Activated CD8-positive, alpha-beta memory T cell treated with anti-CD3 and anti-CD28 coated beads for 36 hours (primary cell): ENCODE measurements at regions not wholly inside any gene's neighbourhood (a gene's known extent, or its start where the extent isn't known, plus 50 kb on each side); places are given as distances from the start of the nearest gene placed in this dataset.
"Not testable (repeated sequence)": the region's sequence is repeated elsewhere in the genome, so short reads cannot be mapped to it uniquely, and the experiment has no call there.

Experiments used
- CTCF ChIA-PET: fragments of 350-600 bp; sonication (Branson Sonifier 250); formaldehyde crosslinking; loops from one replicate; lab custom pipeline; 2021; ENCODE audit warnings: antibody characterized with exemption; lab: Charles Lee
- POLR2A ChIA-PET: fragments of 350-600 bp; sonication (Branson Sonifier 250); formaldehyde crosslinking; loops from one replicate; lab custom pipeline; 2021; ENCODE audit warnings: antibody characterized with exemption; lab: Charles Lee

DNA sequence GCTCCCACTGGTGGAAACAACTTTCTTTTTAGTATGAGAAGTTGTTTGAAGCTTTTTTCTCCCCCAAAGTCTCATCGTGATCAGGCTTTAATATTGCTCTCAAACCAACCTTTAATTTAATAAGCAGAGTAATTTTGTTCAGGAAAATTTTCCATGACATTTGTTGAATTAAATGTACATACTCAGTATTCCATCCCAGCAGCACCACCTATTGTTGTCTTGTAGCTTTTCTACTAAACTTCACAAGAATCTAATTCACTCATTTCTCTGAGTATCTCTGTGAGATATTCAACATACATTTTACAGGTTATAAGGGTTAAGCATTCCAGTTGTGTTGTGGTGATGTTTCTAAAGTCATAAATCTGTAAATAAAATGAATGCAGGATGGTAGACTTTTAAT lies 218.3 kb upstream of the HAND2 start:
- POLR2A ChIA-PET, result no interaction called here
- CTCF ChIA-PET, result no interaction called here

DNA sequence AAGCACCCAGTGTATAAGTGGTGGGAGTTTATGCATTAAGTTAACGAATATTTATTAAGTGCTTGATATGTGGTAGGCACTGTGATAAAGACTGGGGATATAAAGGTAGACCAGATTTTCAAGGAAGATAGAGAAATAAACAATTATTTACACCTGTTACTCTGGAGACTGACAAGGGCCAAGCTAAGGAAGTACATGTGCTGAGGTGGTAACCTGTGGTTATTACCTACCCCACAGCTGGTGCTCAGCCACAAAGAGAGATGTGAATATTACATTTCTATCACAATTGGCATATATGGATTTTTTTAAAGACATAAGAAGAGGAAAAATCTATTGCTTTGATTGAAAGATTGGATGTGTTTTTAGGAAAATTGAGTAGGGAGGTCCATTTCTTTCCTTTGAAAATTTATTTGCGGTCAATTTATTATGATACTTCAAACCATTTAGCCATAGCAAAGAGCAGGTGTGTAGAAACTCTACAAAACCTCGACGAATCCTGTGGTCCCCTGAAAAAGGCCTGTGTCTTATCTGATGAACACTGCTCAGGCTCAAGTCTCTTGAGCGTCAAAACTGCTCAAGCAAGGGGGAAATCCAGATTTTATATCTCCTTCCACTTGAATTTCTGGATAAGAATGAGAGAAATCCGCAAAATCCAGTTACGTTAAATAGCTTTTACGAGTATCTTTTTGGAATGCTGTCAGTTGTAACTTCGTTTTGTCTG lies 217.7 kb upstream of the HAND2 start:
- ChIA-PET POLR2A (no interaction called here), CTCF (no interaction called here)

DNA sequence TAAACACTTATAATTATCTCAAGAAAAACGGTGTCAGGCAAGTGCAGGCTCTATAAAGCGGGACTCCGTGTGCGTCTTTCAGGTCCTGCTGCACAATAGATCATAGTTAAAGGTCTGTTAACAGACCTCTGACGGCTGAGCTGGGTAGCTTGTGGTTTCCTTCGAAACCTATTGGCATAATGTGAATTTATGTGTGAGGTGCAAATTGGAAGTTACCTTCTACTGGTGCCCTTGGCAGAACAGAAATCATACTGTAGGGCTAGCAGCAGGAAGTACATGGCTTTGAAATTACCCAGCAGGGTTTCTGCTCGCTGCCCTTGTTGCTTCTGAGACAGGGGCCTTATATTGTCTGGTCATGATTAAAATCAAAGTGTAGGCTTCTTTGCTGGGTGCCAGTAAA lies 216.4 kb upstream of the HAND2 start:
- POLR2A ChIA-PET, result no interaction called here
- CTCF ChIA-PET, result no interaction called here

DNA sequence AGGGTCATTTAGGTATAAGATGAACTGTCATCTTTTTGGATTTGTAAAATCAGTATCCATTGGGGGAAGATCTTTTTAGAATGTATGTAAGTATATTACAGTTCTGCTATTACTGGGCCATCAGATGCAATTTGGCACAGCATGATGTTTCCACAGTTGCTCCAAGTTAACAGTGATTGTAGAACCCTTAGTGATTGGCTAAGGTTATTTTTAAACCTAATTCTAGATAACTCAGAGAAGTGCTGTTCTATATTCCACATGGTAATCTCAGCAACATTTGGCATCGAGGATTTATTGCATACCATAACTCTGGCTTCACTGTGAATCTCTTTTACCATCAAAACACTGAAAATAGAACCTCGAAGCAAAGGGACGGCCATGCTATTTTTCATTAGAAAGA lies 215.7 kb upstream of the HAND2 start:
- CTCF ChIA-PET, result no interaction called here
- POLR2A ChIA-PET, result no interaction called here

DNA sequence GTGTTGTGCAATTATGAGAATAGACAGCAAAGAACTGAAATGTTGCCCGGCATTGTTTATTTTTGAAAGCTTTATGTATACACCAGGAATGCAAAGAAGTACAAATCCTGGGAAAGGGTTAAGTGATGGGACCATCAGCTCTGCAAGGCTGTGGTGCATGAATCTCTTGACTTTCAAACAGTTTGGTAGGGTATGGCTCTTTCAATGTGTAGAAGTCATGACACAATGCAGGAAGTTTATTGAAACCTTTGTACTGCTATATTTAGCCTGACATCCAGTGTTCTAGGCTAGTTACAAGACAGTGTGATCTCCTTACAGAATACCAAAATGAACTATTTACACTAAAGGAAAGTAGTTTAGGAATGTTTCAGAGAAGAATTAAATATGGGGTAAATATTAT lies 206.8 kb upstream of the HAND2 start:
- CTCF ChIA-PET, result no interaction called here
- POLR2A ChIA-PET, result no interaction called here

DNA sequence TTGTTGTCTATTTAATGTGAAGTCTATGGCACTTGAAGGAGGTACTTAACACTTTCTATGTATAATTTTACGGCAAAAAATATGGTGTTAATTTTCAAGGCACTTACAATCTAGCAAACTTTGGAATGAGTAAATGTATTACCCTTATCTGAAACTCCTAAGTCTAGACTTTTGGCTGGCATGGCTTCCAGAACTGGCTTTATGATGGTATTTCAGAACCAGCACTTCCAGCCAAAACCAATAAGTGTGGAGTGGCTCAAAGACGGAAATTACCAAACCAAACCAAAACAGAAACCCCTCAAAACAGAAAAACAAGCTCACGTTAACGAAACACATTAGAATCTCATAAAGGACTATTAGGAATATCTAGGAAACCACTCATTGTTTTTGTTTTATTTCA lies 205.6 kb upstream of the HAND2 start:
- ChIA-PET POLR2A (no interaction called here), CTCF (no interaction called here)

DNA sequence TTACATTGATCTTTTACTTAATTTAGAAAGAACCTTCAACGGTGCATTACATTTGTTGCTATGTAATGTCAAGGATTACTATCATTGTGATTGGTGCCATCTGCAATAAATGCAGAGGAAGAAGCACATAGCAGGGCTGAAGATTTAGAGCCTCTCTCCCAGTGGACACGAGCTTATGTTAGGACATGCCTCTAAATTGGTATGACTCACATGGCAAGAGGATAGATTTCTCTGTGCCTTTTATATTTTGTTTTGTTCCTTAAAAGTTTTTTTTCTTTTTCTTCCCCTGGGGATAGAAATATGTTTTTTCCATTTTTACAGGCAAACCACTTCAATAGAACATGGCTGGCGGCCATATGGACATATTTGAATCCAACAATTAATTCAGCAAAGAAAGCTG lies 205.0 kb upstream of the HAND2 start:
- CTCF ChIA-PET, result no interaction called here
- POLR2A ChIA-PET, result no interaction called here

DNA sequence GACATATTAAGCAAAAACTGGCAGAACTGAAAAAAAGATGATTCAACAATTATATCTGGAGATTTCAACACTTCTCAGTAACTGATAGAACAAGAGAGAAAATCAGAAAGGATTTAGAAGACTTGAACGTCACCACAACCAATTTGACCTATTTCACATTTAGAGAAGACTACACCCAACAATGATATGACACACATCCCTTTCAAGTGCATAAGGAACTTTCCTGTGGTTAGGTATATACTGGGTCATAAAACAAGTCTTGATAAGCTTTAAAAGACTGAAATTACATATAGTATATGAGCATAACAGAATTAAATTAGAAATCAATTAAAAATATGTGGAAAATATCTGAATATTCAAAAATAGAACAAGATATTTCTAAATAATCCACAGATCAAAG lies 201.2 kb upstream of the HAND2 start:
- POLR2A ChIA-PET, result no interaction called here
- CTCF ChIA-PET, result no interaction called here

DNA sequence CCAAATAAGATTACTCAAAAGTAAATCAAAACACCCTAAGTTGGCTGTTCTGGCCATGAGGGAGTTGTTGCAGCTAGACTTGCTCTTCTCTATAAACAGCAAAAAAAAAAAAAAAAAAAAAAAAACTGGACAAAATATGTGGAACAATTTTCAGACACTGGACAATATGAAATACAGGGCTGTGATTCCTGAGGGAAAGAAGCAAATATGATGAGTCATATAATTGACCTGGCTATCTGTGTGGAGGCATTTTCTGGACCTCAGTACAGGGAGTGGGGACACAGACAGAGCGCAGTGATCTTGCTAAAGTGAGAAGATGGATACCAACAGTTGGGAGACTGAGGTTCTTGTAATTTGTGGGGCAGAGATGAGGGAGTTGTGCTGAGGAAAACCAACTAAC lies 192.0 kb upstream of the HAND2 start:
- ChIA-PET CTCF (no interaction called here), POLR2A (no interaction called here)

DNA sequence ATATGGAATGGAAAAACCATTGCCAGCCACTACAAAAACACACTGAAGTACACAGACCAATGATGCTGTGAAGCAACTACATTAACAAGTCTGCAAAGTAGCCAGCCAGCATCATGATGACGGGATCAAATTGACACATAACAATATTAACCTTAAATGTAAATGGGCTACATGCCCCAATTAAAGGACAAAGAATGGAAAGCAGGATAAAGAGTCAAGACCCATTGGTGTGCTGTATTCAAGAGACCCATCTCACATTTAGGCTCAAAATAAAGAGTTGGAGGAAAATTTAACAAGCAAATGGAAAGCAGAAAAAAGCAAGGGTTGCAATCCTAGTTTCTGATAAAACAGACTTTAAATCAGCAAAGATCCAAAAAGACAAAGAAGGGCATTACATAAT lies 188.5 kb upstream of the HAND2 start:
- CTCF ChIA-PET, POLR2A ChIA-PET: not testable (repeated sequence)

DNA sequence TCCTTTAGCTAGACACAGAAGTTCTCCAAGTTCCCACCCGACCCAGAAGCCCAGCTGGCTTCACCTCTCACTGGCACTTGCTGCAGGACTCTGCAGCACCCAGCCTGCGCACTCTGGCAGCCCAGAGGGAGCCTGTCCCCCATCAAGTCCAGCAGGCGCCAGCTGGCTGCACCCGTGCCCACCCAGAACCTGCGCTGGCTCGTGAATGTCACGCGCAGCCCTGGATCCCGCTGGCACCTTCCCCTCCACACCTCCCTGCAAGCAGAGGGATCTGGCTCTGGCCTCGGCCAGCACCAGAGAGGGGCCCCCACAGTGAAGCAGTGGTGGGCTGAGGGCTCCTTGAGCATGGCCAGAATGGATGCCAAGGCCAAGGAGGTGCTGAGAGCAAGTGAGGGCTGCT lies 187.6 kb upstream of the HAND2 start:
- ChIA-PET CTCF (no interaction called here), POLR2A (no interaction called here)

DNA sequence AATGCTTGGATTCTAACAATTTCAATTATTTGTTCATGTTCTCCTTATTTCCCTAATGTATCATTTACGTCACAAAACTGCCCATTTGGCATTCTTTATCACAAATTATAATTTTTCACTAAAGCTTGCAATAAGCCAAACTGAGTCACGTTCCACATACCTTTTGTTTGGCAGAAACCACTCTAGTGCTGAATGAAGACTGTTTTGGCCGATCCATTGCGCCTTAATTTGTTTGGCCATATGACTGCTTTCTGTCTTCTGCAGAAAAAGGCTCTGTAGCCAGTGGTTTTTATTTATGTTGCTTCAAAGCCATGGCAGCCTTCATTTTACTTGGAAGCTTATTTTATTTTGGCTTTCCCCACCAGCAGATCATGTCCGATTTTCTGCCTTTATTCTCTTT lies 184.4 kb upstream of the HAND2 start:
- ChIA-PET CTCF (no interaction called here), POLR2A (no interaction called here)

DNA sequence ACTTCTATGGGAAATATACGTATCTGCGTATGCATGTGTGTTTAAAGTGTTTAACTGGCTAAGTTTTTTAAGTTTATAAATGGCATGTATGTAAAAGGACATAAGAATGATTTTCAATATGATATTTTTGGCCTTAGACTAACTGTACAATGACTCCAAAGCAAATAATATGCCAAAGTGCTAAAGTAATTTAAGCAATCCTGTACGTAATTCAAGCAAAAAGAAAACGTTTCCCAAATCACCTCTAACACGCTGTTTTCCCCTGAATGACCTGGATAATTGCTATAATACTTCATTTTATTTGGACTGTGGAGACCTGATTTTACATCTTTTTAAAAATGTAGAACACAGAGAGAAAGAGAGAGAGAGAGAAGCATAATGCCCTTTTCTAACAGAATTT lies 183.0 kb upstream of the HAND2 start:
- POLR2A ChIA-PET, result no interaction called here
- CTCF ChIA-PET, result no interaction called here

DNA sequence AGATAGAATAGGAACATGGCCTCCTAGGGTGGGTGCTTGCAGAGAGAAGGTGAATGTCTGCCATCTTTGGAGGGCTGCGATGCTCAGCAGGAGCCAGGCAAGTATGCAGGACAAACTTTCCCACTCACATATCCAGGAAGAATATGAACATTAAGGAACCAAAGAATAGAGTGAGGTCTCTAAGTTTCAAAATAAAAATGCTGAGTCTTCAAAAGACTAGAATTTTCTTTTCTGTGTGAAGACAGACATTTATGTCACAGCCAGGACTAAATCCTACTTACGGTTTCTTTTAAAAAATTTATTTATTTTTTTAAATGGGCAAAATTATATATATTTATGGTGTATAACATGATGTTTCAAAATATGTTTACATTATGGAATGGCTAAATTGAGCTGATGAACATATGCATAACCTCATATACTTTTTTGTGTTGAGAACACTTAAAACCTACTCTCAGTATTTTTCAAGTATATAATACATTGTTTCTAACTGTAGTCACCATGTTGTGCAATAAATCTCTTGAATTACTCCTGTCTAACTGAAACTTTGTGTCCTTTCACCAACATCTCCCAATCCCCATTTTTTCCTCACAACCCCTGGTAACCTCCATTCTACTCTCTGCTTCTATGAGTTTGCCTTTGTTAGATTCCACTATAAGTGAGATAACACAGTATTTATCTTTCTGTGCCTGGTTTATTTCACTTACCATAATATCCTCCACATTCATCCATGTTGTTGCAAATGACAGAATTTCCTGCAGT lies 177.8 kb upstream of the HAND2 start:
- ChIA-PET POLR2A (no interaction called here), CTCF (no interaction called here)

DNA sequence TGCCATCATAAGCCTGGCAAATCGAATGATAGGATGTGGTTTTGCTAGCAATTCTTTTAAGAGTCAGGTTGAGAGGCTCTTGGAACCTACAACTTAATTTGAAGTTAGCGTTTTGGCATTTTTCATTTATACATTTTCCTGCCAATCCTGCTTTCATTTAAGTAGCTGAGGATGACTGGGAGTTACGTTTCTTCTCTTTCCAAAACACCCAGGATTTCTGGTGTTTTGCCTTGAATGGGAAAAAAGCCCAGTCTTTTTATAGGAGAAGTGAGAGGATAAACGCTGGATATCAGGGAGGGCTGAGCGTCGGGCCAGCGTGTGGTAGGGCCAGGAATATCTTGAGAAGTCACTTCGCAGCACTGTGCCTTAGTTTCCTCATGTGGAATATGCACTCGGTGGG lies 174.2 kb upstream of the HAND2 start:
- CTCF ChIA-PET, result no interaction called here
- POLR2A ChIA-PET, result no interaction called here

DNA sequence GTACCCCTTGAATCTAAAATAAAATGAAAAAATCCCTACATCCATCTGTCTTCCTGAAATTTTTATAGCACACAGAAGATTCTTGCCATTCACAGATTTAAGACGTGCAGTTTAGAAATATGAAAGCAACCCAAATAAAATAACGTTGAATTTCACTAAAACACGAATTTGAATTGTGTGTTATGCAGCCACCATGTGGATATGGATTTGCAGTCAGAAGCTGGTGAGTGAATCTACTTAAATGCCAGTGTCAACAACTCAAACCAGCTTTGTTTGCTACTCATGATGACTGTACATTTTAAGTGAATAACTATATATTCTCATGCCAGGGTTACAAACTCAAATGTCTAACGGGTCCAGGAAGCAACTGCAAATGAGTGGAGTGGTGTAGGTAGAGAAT lies 173.0 kb upstream of the HAND2 start:
- CTCF ChIA-PET, result no interaction called here
- POLR2A ChIA-PET, result no interaction called here

DNA sequence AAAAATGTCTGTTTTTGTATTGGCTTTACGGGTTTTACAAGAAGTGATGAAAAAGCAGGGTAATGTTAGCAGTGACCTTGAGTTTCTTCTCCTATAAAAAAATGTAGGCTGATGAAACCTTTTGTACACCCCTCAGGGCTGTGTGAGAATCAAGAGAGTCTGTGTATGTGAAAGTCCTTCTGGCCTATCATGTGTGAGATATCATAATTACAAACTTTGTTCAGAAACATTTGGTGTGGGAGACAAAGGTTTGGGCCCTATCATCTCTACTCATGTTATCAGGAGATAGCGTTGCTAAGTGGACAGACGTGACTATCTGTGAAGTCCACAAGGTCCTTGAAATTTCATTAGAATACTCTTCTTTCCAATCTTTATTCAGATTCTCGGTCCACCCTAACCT lies 170.6 kb upstream of the HAND2 start:
- ChIA-PET CTCF (no interaction called here), POLR2A (no interaction called here)

DNA sequence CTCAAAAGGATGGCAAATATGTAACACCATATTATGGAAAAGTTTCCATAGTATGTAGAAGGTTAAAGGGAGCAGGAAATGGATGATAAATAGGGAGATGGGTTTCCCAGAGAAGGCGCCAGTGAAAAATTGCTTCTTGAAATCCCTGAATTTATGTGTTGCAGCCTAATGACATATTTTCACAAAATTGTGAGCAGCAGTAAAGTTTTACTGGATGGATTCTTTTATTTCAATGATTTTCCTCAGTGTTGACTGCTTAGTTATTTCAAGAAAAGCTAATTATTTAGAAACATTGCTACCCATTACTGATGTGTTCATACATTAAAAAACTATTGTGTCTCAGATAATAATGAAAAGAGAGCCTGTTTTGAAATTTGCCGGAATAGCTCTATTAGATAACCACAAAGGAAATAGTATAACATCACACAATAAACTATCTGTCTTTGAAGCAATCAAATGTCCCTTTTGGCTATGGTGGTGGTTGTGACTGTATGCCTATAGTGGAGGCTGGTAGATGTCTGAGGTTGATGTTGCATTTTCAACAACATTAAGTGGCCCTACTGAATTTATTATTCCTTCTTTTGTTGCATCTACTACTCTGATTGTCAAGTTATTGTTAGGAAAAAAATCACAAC lies 169.9 kb upstream of the HAND2 start:
- ChIA-PET CTCF (no interaction called here), POLR2A (no interaction called here)

DNA sequence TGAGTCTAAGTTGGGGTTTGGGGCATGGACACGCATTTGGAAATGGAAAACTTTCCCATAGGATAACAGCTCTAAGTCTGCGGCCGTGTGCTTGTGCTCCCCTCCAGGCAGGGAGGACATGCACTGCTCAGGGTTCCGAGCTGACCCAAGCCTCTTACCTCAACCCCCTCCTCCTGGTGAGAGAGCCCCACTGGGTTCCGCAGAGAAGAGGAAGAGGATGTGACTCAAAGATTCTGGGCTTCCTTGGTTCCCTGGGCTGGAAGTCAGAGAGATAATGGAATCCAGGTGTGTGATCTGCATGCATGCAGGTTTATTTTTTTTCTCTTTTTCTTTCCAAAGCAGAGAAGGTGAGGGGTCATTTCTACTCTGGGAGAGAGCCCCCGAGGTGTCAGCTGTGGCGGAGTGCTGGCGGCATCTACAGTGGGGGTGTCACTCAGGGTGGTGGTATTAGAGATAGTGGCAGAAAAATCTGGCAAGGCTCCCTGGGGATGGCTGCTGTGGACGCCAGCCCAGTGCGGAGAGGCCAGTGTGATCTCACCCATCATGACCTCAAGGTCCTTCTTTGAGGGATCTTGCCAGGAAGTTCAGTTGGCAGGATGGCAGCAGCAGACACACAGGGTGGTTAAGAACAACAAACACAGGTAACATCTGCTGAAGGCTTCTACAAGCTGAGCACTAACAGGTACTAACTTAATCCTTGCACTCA lies 168.7 kb upstream of the HAND2 start:
- ChIA-PET POLR2A (no interaction called here), CTCF (no interaction called here)

DNA sequence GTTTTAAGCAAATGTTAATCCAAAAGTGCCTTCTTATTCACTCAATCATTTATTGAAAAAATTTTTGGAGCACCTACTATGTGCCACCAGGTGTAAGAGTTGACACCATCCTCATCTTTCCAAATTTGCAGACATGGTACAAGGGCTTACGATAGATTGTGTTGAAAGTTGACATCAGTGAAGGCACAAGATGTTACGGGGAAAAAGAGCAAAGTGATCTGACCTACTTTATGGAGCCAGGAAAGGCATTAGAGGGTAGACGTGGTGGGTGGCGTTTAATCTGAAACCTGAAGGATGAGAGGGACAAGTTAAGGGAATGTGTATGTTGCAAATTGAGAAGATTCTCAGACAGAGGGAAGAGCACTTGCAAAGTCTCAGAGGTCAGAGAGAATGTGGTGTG lies 167.8 kb upstream of the HAND2 start:
- ChIA-PET CTCF (no interaction called here), POLR2A (no interaction called here)

DNA sequence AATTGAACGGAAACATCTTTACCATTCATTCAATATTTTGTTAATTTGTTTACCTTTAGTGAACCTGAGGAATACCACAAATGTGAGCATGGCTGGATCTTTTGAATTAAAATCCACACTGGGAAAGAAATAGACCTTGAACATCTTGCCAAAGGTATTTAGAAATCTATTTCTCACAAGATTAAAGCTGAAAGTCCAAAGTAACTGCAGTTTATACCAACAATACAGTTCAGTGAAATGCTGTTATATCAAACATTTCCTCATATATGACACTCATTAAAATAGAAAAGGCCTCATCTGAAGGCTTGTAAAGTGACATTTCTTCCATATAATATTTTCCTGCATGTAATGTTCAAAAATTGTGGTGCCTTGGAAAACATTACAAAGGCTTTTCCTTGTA lies 166.5 kb upstream of the HAND2 start:
- ChIA-PET CTCF (no interaction called here), POLR2A (no interaction called here)
